ENCODE measurements at regions not wholly inside any gene's neighbourhood (a gene's known extent, or its start where the extent isn't known, plus 50 kb on each side); places are given as distances from the start of the nearest gene placed in this dataset.

DNA sequence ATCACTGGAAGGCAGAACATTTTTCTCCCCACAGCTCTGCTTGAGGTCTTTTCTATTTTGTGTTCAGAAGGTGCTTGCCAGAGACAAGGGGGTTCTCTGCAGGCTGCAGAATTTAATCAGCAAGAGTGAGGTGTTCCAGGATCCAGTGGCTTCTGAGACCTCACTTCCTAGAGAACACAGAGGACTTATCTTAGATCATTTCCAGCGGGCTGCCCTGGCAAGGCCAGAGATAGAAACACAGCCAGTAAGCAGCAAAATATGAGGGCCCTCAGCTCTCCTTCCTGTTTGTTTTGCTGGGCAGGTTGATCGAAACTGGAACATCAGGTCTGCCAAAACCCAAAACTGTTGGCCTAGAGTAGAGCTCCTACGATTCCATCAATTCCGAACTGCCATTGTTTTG is 187.3 kb downstream of the DIRAS2 start:
- no peak overlapping the region for H3K27ac ChIP-seq
- WGBS, 4 donors: 70 to 79% (median 77%) methylated on average over 4 of the region's 4 CpGs
- no peak overlapping the region for H3K4me3 ChIP-seq
- no peaks in the 10 kb centered on the region for H3K9me3 ChIP-seq (replicated peaks in 1 of 3)
- no peaks in the 10 kb centered on the region for H3K27me3 ChIP-seq
- intact Hi-C loops (cut with DNase I): no loop called here
- no peaks in the 10 kb centered on the region for H3K4me1 ChIP-seq (replicated peaks in 1 of 2)
- H3K36me3 ChIP-seq (replicated peaks in 1 of 2): no peaks in the 10 kb centered on the region
- no peak for TF ChIP-seq POLR2A (IDR thresholded peaks at IDR 0.05)
- no peak for TF ChIP-seq CTCF (IDR thresholded peaks at IDR 0.05)
- DNase-seq: no peak

- TF ChIP-seq POLR2A (IDR thresholded peaks at IDR 0.05) (no peak), CTCF (IDR thresholded peaks at IDR 0.05) (no peak)
- Histone ChIP-seq H3K9me3 (replicated peaks in 1 of 3) (no peaks in the 10 kb centered on the region), H3K36me3 (replicated peaks in 1 of 2) (no peaks in the 10 kb centered on the region), H3K4me1 (replicated peaks in 1 of 2) (no peaks in the 10 kb centered on the region), H3K27ac (no peak overlapping the region), H3K27me3 (no peaks in the 10 kb centered on the region), H3K4me3 (no peak overlapping the region)
- WGBS, 4 donors: 73 to 86% (median 79%) methylated on average over 9 of the region's 9 CpGs
- intact Hi-C loops (cut with DNase I): no loop called here
- no peak for DNase-seq
Observed at GRCh38 chr9:90457386-90458190, 185.0 kb downstream of the DIRAS2 start.

- 70 to 77% (median 74%) methylated on average over 3 to 4 of the region's 4 CpGs for WGBS, 4 donors
Observed at GRCh38 chr9:90458485-90458884, 184.1 kb downstream of the DIRAS2 start.

DNA sequence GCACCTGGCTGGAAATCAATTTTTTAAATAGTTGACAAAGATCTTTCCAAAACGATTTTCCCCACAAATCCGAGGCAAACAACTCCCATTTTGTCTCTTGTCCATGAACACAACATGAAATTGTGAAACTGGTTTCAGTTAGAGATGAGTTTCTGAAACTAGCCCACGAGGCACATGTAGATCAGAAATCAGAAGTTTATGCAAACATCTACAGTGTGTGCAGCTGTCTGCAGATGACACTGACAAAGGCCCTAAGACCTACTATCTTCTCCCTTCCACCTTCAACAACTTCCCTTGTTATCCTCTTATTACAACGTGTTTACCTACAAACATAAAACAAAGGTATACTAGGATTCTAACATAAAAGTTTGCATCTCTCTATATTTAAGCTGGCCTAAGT is 183.3 kb downstream of the DIRAS2 start:
- 53 to 73% (median 56%) methylated on average over 4 of the region's 4 CpGs for WGBS, 4 donors
- intact Hi-C loops (cut with DNase I): no loop called here
- Histone ChIP-seq H3K4me1 (replicated peaks in 1 of 2) (no peaks in the 10 kb centered on the region), H3K4me3 (no peak overlapping the region), H3K27me3 (no peaks in the 10 kb centered on the region), H3K27ac (no peak overlapping the region), H3K36me3 (replicated peaks in 1 of 2) (no peaks in the 10 kb centered on the region), H3K9me3 (replicated peaks in 1 of 3) (no peaks in the 10 kb centered on the region)
- DNase-seq: no peak
- TF ChIP-seq CTCF (IDR thresholded peaks at IDR 0.05): no peak
- TF ChIP-seq POLR2A (IDR thresholded peaks at IDR 0.05): no peak

More at GRCh38 chr9:90458485-90458884, 184.1 kb downstream of the DIRAS2 start:
- intact Hi-C loops (cut with DNase I): no loop called here
- H3K4me3 ChIP-seq: no peak overlapping the region
- no peak overlapping the region for H3K27ac ChIP-seq
- no peak for DNase-seq
- no peaks in the 10 kb centered on the region for H3K27me3 ChIP-seq
- TF ChIP-seq POLR2A (IDR thresholded peaks at IDR 0.05): no peak
- no peak for TF ChIP-seq CTCF (IDR thresholded peaks at IDR 0.05)
- H3K4me1 ChIP-seq (replicated peaks in 1 of 2): no peaks in the 10 kb centered on the region
- no peaks in the 10 kb centered on the region for H3K36me3 ChIP-seq (replicated peaks in 1 of 2)
- no peaks in the 10 kb centered on the region for H3K9me3 ChIP-seq (replicated peaks in 1 of 3)
